ENCODE measurements at regions not wholly inside any gene's neighbourhood (a gene's known extent, or its start where the extent isn't known, plus 50 kb on each side); places are given as distances from the start of the nearest gene placed in this dataset.

- intact Hi-C loops (cut with DNase I, micrococcal nuclease), result no loop called here
- ATAC-seq, result no peak
- DNase-seq, result no peak
These were observed 185.6 kb upstream of the NAV3 start for GRCh38 chr12:77644915-77645605.

- ATAC-seq (no peak), DNase-seq (no peak)
- intact Hi-C loops (cut with DNase I, micrococcal nuclease), result no loop called here
These were observed 188.4 kb upstream of the NAV3 start for GRCh38 chr12:77642246-77642645.

GRCh38 chr12:77640356-77640755 is 190.3 kb upstream of the NAV3 start:
- DNase-seq (no peak), ATAC-seq (no peak)
- intact Hi-C loops (cut with DNase I, micrococcal nuclease), result no loop called here

- intact Hi-C loops (cut with DNase I, micrococcal nuclease), result no loop called here
- no peak for ATAC-seq
- DNase-seq, result no peak
These were observed 199.8 kb upstream of the NAV3 start for GRCh38 chr12:77630790-77631445.

- ATAC-seq, result no peak
- intact Hi-C loops (cut with DNase I, micrococcal nuclease), result no loop called here
- DNase-seq, result no peak
These were observed 200.3 kb upstream of the NAV3 start for GRCh38 chr12:77630344-77630743.

- intact Hi-C loops (cut with DNase I, micrococcal nuclease), result no loop called here
- ATAC-seq, result no peak
These were observed 201.6 kb upstream of the NAV3 start for GRCh38 chr12:77629141-77629540.

GRCh38 chr12:77625441-77625840 is 205.3 kb upstream of the NAV3 start:
- intact Hi-C loops (cut with DNase I, micrococcal nuclease), result no loop called here
- DNase-seq (no peak), ATAC-seq (no peak)

More at GRCh38 chr12:77629141-77629540, 201.6 kb upstream of the NAV3 start:
- no peak for DNase-seq

- DNase-seq, result no peak
- ATAC-seq, result no peak
- intact Hi-C loops (cut with DNase I, micrococcal nuclease), result no loop called here
These were observed 211.3 kb upstream of the NAV3 start for GRCh38 chr12:77619425-77619824.

- no peak for ATAC-seq
- intact Hi-C loops (cut with DNase I, micrococcal nuclease), result no loop called here
- no peak for DNase-seq
These were observed 212.9 kb upstream of the NAV3 start for GRCh38 chr12:77617818-77618217.

- intact Hi-C loops (cut with DNase I, micrococcal nuclease), result no loop called here
- ATAC-seq (no peak), DNase-seq (no peak)
These were observed 215.4 kb upstream of the NAV3 start for GRCh38 chr12:77615332-77615731.

GRCh38 chr12:77613411-77613810 is 217.3 kb upstream of the NAV3 start:
- ATAC-seq (no peak), DNase-seq (no peak)
- intact Hi-C loops (cut with DNase I, micrococcal nuclease), result no loop called here

GRCh38 chr12:77610446-77610845 is 220.2 kb upstream of the NAV3 start:
- ATAC-seq, result no peak
- intact Hi-C loops (cut with DNase I, micrococcal nuclease), result no loop called here

GRCh38 chr12:77609016-77609415 is 221.7 kb upstream of the NAV3 start:
- ATAC-seq, result no peak
- intact Hi-C loops (cut with DNase I, micrococcal nuclease), result no loop called here
- no peak for DNase-seq

More at GRCh38 chr12:77610446-77610845, 220.2 kb upstream of the NAV3 start:
- no peak for DNase-seq

- intact Hi-C loops (cut with DNase I, micrococcal nuclease), result no loop called here
- DNase-seq (no peak), ATAC-seq (no peak)
These were observed 222.3 kb upstream of the NAV3 start for GRCh38 chr12:77608271-77608824.

GRCh38 chr12:77606348-77606747 is 224.3 kb upstream of the NAV3 start:
- intact Hi-C loops (cut with DNase I, micrococcal nuclease), result no loop called here
- no peak for ATAC-seq
- DNase-seq, result no peak

- intact Hi-C loops (cut with DNase I, micrococcal nuclease), result no loop called here
- DNase-seq (no peak), ATAC-seq (no peak)
These were observed 226.7 kb upstream of the NAV3 start for GRCh38 chr12:77603946-77604345.

- ATAC-seq, result no peak
- intact Hi-C loops (cut with DNase I, micrococcal nuclease), result no loop called here
- DNase-seq, result no peak
These were observed 229.6 kb upstream of the NAV3 start for GRCh38 chr12:77601069-77601468.

- ATAC-seq (no peak), DNase-seq (no peak)
- intact Hi-C loops (cut with DNase I, micrococcal nuclease), result no loop called here
These were observed 230.2 kb upstream of the NAV3 start for GRCh38 chr12:77600468-77600843.

- ATAC-seq, result no peak
- no peak for DNase-seq
These were observed 230.8 kb upstream of the NAV3 start for GRCh38 chr12:77599782-77600467.

GRCh38 chr12:77594366-77594765 is 236.3 kb upstream of the NAV3 start:
- DNase-seq (no peak), ATAC-seq (no peak)
- intact Hi-C loops (cut with DNase I, micrococcal nuclease), result no loop called here

More at GRCh38 chr12:77599782-77600467, 230.8 kb upstream of the NAV3 start:
- intact Hi-C loops (cut with DNase I, micrococcal nuclease), result no loop called here
